Esophagus squamous epithelium (tissue), 4 donors: ENCODE measurements at regions not wholly inside any gene's neighbourhood (a gene's known extent, or its start where the extent isn't known, plus 50 kb on each side); places are given as distances from the start of the nearest gene placed in this dataset.
"Not testable (repeated sequence)": the region's sequence is repeated elsewhere in the genome, so short reads cannot be mapped to it uniquely, and the experiment has no call there.

Experiments
- POLR2A ChIP-seq, 4 donors: fragments of 450-650 bp; IDR thresholded peaks; one replicate each; pipeline ENCODE4 v1.6.1; 2017; ENCODE audit warnings: antibody characterized with exemption in 4 of 4, mild to moderate bottlenecking in 4 of 4, moderate library complexity in 3 of 4
- TF ChIP-seq, protein P1 (sequence below), 6 experiments: fragments of 450-650 bp in 4 of 6; fragments of 200-600 bp in 2 of 6; sonication (generic) in 2 of 6; IDR thresholded peaks; one replicate each; pipeline ENCODE4 v1.5.1; 2016 to 2019; ENCODE audit warnings: antibody characterized with exemption in 6 of 6, mild to moderate bottlenecking in 4 of 6, moderate library complexity in 4 of 6

DNA sequence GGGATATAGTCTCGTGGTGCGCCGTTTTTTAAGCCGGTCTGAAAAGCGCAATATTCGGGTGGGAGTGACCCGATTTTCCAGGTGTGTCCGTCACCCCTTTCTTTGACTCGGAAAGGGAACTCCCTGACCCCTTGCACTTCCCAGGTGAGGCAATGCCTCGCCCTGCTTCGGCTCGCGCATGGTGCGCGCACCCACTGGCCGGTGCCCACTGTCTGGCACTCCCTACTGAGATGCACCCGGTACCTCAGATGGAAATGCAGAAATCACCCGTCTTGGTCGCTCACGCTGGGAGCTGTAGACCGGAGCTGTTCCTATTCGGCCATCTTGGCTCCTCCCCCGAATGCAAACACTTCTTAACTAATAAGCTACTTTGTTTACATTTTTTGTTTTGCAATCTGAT, 914.9 kb downstream of the OTOL1 start:
- TF ChIP-seq, protein P1, sequence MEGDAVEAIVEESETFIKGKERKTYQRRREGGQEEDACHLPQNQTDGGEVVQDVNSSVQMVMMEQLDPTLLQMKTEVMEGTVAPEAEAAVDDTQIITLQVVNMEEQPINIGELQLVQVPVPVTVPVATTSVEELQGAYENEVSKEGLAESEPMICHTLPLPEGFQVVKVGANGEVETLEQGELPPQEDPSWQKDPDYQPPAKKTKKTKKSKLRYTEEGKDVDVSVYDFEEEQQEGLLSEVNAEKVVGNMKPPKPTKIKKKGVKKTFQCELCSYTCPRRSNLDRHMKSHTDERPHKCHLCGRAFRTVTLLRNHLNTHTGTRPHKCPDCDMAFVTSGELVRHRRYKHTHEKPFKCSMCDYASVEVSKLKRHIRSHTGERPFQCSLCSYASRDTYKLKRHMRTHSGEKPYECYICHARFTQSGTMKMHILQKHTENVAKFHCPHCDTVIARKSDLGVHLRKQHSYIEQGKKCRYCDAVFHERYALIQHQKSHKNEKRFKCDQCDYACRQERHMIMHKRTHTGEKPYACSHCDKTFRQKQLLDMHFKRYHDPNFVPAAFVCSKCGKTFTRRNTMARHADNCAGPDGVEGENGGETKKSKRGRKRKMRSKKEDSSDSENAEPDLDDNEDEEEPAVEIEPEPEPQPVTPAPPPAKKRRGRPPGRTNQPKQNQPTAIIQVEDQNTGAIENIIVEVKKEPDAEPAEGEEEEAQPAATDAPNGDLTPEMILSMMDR (IDR thresholded peaks at IDR 0.05): not testable (repeated sequence)
- TF ChIP-seq POLR2A (IDR thresholded peaks at IDR 0.05): not testable (repeated sequence)
